GM12878 (cell line): ENCODE measurements at regions not wholly inside any gene's neighbourhood (a gene's known extent, or its start where the extent isn't known, plus 50 kb on each side); places are given as distances from the start of the nearest gene placed in this dataset.

Source experiments
- ATAC-seq: fragments of 200-7000 bp; cut with Tn5 transposase; 3 replicates; pipeline ENCODE4 v1.9.1; 2020; ENCODE audit warnings: mild to moderate bottlenecking, moderate library complexity
- BruUV-seq: library from RNA; stranded (reverse); fragments of 400-500 nt; replicated peaks from 2 replicates; lab custom pipeline; 2021; lab: Mats Ljungman, UMichigan
- CTCF ChIA-PET: fragments of 300-600 bp; sonication (Branson Sonifier 250); formaldehyde crosslinking; extraction: SDS; loops from one replicate; lab custom pipeline; 2021; ENCODE audit warnings: inconsistent platforms; lab: Yijun Ruan, JAX
- POLR2A ChIA-PET: fragments of 350-600 bp; formaldehyde crosslinking; extraction: SDS; loops from one replicate; lab custom pipeline; 2021; ENCODE audit warnings: inconsistent platforms; lab: Charles Lee
- RAD21 ChIA-PET: fragments of 300-600 bp; sonication (Branson Sonifier 250); formaldehyde crosslinking; loops from one replicate; lab custom pipeline; 2023; ENCODE audit warnings: antibody characterized with exemption; ENCODE audit not compliant: unreplicated experiment; lab: Charles Lee
- SMC1A ChIA-PET: fragments of 300-600 bp; sonication (Branson Sonifier 250); formaldehyde crosslinking; loops from one replicate; lab custom pipeline; 2023; ENCODE audit not compliant: unreplicated experiment, uncharacterized antibody; lab: Charles Lee
- DNase-seq: peaks from one replicate; pipeline ENCODE4 v3.0.0-alpha.2; 2011; ENCODE audit warnings: low read depth, low spot score
- FAIRE-seq: peaks from 3 replicates; lab custom pipeline; 2011; peaks lifted over from hg19 to GRCh38; lab: Jason Lieb, UNC
- H2AFZ ChIP-seq: 2 replicates; pipeline ENCODE4 v1.6.0; 2011; ENCODE audit warnings: low read depth, low read length, control low read depth; ENCODE audit not compliant: control insufficient read depth
- H3K27ac ChIP-seq: 2 replicates; pipeline ENCODE4 v1.5.1; 2011; ENCODE audit warnings: control low read depth; ENCODE audit not compliant: control insufficient read depth, insufficient read depth
- H3K27me3 ChIP-seq, 2 experiments: replicated peaks in 1 of 2; 2 replicates each; pipeline versions ENCODE4 v1.6.0 to v1.6.1; 2011; ENCODE audit warnings: low read length in 1 of 2; ENCODE audit not compliant: control insufficient read depth in 2 of 2, insufficient read depth in 2 of 2
- H3K36me3 ChIP-seq, 2 experiments: 2 replicates each; pipeline ENCODE4 v1.5.1; 2011; ENCODE audit warnings: low read length in 1 of 2; ENCODE audit not compliant: control insufficient read depth in 2 of 2, insufficient read depth in 2 of 2
- H3K4me1 ChIP-seq: 2 replicates; pipeline ENCODE4 v1.6.1; 2011; ENCODE audit warnings: mild to moderate bottlenecking, low read length, moderate library complexity, mixed read lengths; ENCODE audit not compliant: control insufficient read depth, insufficient read depth
- H3K4me2 ChIP-seq: 2 replicates; pipeline ENCODE4 v1.6.0; 2011; ENCODE audit warnings: control low read depth; ENCODE audit not compliant: control insufficient read depth, insufficient read depth
- H3K4me3 ChIP-seq: fragments of 200-600 bp; sonication (generic); 2 replicates; pipeline ENCODE4 v1.5.1; 2016
- H3K79me2 ChIP-seq: 2 replicates; pipeline ENCODE4 v1.6.0; 2011; ENCODE audit warnings: low read length; ENCODE audit not compliant: control insufficient read depth, insufficient read depth
- H3K9ac ChIP-seq: 2 replicates; pipeline ENCODE4 v1.8.0; 2011; ENCODE audit warnings: low read length, control low read depth, mixed read lengths; ENCODE audit not compliant: control insufficient read depth, insufficient read depth
- H3K9me3 ChIP-seq: replicated peaks from 3 replicates; pipeline ENCODE4 v1.5.1; 2011; ENCODE audit warnings: mild to moderate bottlenecking, low read length; ENCODE audit not compliant: control insufficient read depth, insufficient read depth
- H4K20me1 ChIP-seq: 2 replicates; pipeline ENCODE4 v1.6.0; 2011; ENCODE audit not compliant: control insufficient read depth, insufficient read depth
- ASH2L ChIP-seq: fragments of 300-600, 200-600 bp; sonication (generic); IDR thresholded peaks from 2 replicates; pipeline ENCODE4 v1.6.1; 2017; ENCODE audit warnings: low read depth, mild to moderate bottlenecking, borderline replicate concordance
- BCL3 ChIP-seq: IDR thresholded peaks from 2 replicates; pipeline ENCODE4 v1.6.1; 2011; ENCODE audit warnings: borderline replicate concordance, low read depth, mild to moderate bottlenecking, moderate library complexity, low read length; ENCODE audit not compliant: insufficient read depth, poor library complexity, severe bottlenecking
- BCLAF1 ChIP-seq: fragments of 450-650 bp; IDR thresholded peaks from 2 replicates; pipeline ENCODE4 v1.6.1; 2017; ENCODE audit warnings: antibody characterized with exemption, mild to moderate bottlenecking, moderate library complexity
- CBFB ChIP-seq: IDR thresholded peaks from 2 replicates; pipeline ENCODE4 v1.6.1; 2016; ENCODE audit warnings: antibody characterized with exemption, low read depth
- EED ChIP-seq: sonication (generic); IDR thresholded peaks from 2 replicates; pipeline ENCODE4 v1.6.1; 2016; ENCODE audit warnings: antibody characterized with exemption, low read depth
- FOS ChIP-seq: IDR thresholded peaks from 3 replicates; pipeline ENCODE4 v1.6.1; 2011; ENCODE audit warnings: borderline replicate concordance; ENCODE audit not compliant: insufficient read length; ENCODE audit errors: extremely low read depth
- GATAD2B ChIP-seq: fragments of 450-650 bp; conservative IDR thresholded peaks from 2 replicates; pipeline ENCODE4 v1.6.1; 2017; ENCODE audit warnings: low read depth, mild to moderate bottlenecking, moderate library complexity
- HDGF ChIP-seq: fragments of 450-650 bp; IDR thresholded peaks from 2 replicates; pipeline ENCODE4 v1.6.1; 2016; ENCODE audit warnings: antibody characterized with exemption
- IKZF1 ChIP-seq: fragments of 450-650 bp; conservative IDR thresholded peaks from 2 replicates; pipeline ENCODE4 v1.6.1; 2017; ENCODE audit warnings: antibody characterized with exemption, mild to moderate bottlenecking
- NR2C1 ChIP-seq: fragments of 450-650 bp; IDR thresholded peaks from 2 replicates; pipeline ENCODE4 v1.6.1; 2017; ENCODE audit warnings: antibody characterized with exemption, mild to moderate bottlenecking, moderate library complexity
- RAD21 ChIP-seq: IDR thresholded peaks from 2 replicates; pipeline ENCODE4 v1.6.1; 2011; ENCODE audit warnings: mild to moderate bottlenecking, low read depth, low read length, moderate library complexity; ENCODE audit not compliant: insufficient read depth
- RUNX3 ChIP-seq: IDR thresholded peaks from 2 replicates; pipeline ENCODE4 v1.6.1; 2012; ENCODE audit warnings: low read length, inconsistent platforms
- SMAD1 ChIP-seq: fragments of 450-650 bp; IDR thresholded peaks from 2 replicates; pipeline ENCODE4 v1.6.1; 2018; ENCODE audit warnings: mild to moderate bottlenecking, low read depth; ENCODE audit not compliant: partially characterized antibody
- SUPT20H ChIP-seq: IDR thresholded peaks from 2 replicates; pipeline ENCODE4 v1.6.1; 2011; ENCODE audit warnings: low read depth, mild to moderate bottlenecking, low read length, moderate library complexity, borderline replicate concordance; ENCODE audit not compliant: control insufficient read depth
- ZBTB11 ChIP-seq: fragments of 450-650 bp; formaldehyde crosslinking; IDR thresholded peaks from 2 replicates; pipeline ENCODE4 v1.5.0; 2022; ENCODE audit warnings: mild to moderate bottlenecking, missing genetic modification characterization
- ZNF622 ChIP-seq: fragments of 450-650 bp; IDR thresholded peaks from 2 replicates; pipeline ENCODE4 v1.6.1; 2017; ENCODE audit warnings: mild to moderate bottlenecking, inconsistent platforms
- in situ Hi-C: fragments of 300-500 bp; cut with MboI; formaldehyde crosslinking; loops from 9 replicates; pipeline ENCODE4 v1.14.3; 2018; ENCODE audit warnings: mixed read lengths
- intact Hi-C: fragments of 100-400 bp; cut with micrococcal nuclease; formaldehyde crosslinking; loops from one replicate; pipeline ENCODE4 v1.14.2; 2022; ENCODE audit not compliant: unreplicated experiment

GRCh38 chr4:20576861-20577260 lies 123.4 kb upstream of the PACRGL start:
- in situ Hi-C loops = no loop called here
- TF ChIP-seq GATAD2B = no peak
- TF ChIP-seq NR2C1 = no peak
- no peak for TF ChIP-seq ZBTB11 (CRISPR knock-in tag)
- TF ChIP-seq SUPT20H = no peak
- no peak for TF ChIP-seq ASH2L
- TF ChIP-seq SMAD1 = no peak
- no peak for TF ChIP-seq IKZF1
- no peak for TF ChIP-seq BCLAF1
- TF ChIP-seq EED = no peak
- TF ChIP-seq HDGF = no peak
- TF ChIP-seq RAD21 = no peak
- TF ChIP-seq CBFB = no peak
- no peak for TF ChIP-seq RUNX3
- TF ChIP-seq BCL3 = no peak
- no peak for TF ChIP-seq FOS
- no peak for TF ChIP-seq ZNF622
- Histone ChIP-seq H3K36me3 (no peaks in the 10 kb centered on the region), H3K27me3 (no peaks in the 10 kb centered on the region), H2AFZ (no peak overlapping the region), H4K20me1 (no peaks in the 10 kb centered on the region), H3K27ac (no peak overlapping the region), H3K79me2 (no peaks in the 10 kb centered on the region), H3K9me3 (no peaks in the 10 kb centered on the region), H3K4me1 (no peaks in the 10 kb centered on the region), H3K4me3 (no peak overlapping the region), H3K9ac (no peak overlapping the region), H3K4me2 (no peak overlapping the region)
- ChIA-PET RAD21 (no interaction called here), CTCF (no interaction called here), POLR2A (no interaction called here), SMC1A (no interaction called here)
- DNase-seq = no peak
- FAIRE-seq = no peak
- no TSS peak for BruUV-seq
- intact Hi-C loops = no loop called here
- ATAC-seq = no peak
